Erythroblast (primary cell): ENCODE measurements at regions not wholly inside any gene's neighbourhood (a gene's known extent, or its start where the extent isn't known, plus 50 kb on each side); places are given as distances from the start of the nearest gene placed in this dataset.

Experiments
- DNase-seq, 2 experiments: peaks; one replicate each; lab custom pipeline; 2025; lab: John Stamatoyannopoulos, UW
- GATA1 ChIP-seq: IDR thresholded peaks from 2 replicates; pipeline ENCODE4 v1.6.1; 2011; ENCODE audit warnings: low read depth, mild to moderate bottlenecking, control low read depth, low read length, moderate library complexity
- POLR2A ChIP-seq: IDR thresholded peaks from 2 replicates; pipeline ENCODE4 v1.6.1; 2011; ENCODE audit warnings: mild to moderate bottlenecking, low read length

- no peak for TF ChIP-seq POLR2A
- no peak for TF ChIP-seq GATA1
- no peak for DNase-seq
These were observed 297.9 kb downstream of the CLIC5 start for GRCh38 chr6:45717715-45718114.

DNA sequence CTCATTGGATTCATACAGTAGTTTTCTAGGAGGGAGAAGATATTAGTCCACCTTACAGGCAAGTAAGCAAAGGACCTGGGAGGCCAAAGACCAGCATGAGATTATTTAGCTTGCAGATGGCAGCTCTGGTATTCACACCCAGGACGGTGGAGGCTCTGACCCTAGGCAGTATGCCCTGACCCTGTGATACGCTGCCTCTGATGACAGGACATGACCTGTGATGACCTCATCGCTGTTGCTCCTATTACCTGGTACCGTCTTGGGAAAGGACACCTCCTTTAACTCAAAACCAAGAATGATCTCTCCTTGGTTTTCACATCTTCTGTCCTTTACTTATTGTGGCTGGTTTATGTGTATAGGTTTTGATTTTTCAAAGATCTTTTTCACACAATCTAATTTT, 298.6 kb downstream of the CLIC5 start:
- no peak for DNase-seq
- no peak for TF ChIP-seq GATA1
- TF ChIP-seq POLR2A, result no peak

- TF ChIP-seq GATA1, result no peak
- no peak for TF ChIP-seq POLR2A
- no peak for DNase-seq
These were observed 300.2 kb downstream of the CLIC5 start for GRCh38 chr6:45715508-45715803.

DNA sequence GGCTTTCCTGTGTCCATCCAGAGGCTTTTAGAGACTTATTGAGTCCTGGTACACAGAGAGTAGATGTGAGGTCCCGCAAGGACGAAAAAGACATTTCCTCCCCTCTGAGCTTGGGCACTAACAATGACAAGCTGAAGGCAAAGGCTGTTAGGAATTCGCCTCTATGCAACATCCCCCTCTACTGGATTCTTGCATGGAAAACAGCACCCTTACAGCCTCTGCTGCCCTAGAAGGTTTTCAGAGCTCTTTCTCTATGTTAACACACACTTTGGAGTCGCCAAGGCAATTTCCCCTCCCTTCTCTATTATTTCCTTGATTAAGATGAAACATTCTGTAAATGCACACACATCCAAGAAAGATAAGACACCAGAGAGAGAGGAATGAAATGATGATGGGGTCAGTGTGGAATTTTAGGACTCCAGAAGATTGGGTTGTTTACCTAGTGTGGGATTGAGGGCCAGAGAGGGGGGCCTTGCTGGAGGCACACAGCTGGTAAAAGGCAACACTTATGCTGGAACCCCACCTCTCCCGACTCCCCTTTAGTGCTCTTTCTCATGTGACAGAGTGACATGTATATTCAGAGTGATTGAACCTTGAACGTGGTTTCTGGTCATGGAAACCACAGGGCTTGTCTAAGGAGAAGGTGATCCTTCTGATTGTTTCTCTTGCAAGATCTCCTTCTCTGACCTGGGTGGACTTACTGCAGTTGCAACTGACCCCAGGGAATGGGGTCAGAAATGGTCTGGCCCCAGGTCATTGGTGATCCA, 300.7 kb downstream of the CLIC5 start:
- peak; percentile 29 to 51 for DNase-seq
- TF ChIP-seq GATA1 (no peak), POLR2A (no peak)

DNA sequence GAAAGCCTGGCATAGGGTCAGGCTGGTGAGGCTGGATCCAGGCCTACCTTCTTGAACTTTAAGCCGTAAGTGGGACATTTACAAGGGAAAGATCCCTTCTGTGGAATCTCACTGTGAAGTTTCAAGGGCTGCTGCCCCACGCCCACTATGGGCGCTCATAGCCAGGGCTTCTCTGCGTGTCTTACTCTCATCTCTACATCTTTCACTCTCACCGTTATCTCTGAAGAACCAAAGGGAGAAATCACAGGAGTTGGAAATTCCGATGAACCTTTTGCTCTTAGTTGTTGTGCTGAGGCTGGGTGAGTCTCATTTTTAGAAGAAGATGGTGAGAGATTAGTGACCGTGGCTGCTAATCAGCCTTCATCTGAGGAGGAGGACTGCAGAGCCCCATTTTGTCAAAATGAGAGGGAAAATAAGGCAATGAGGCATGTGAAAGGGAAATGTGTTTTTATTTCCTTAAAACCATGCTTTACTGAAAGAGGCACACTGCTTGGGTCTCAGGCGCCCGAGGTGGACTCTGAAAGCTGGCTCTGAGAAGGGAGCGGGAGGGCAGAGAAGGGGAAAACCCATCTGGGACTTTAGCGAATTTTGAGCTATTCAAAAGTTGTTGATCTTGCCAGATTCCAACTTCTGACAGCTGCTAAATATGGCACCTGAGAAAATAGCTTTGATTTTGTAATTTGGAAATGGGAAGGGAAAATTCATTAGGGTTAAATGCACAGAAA, 301.5 kb downstream of the CLIC5 start:
- TF ChIP-seq POLR2A (no peak), GATA1 (no peak)

More for the DNA sequence above, 301.5 kb downstream of the CLIC5 start:
- no peak for DNase-seq
